ENCODE measurements at regions not wholly inside any gene's neighbourhood (a gene's known extent, or its start where the extent isn't known, plus 50 kb on each side); places are given as distances from the start of the nearest gene placed in this dataset.
A peak's percentile ranks its signal among the peaks of the same experiment; 100 is the strongest.
"Not testable (repeated sequence)": the region's sequence is repeated elsewhere in the genome, so short reads cannot be mapped to it uniquely, and the experiment has no call there.

DNA sequence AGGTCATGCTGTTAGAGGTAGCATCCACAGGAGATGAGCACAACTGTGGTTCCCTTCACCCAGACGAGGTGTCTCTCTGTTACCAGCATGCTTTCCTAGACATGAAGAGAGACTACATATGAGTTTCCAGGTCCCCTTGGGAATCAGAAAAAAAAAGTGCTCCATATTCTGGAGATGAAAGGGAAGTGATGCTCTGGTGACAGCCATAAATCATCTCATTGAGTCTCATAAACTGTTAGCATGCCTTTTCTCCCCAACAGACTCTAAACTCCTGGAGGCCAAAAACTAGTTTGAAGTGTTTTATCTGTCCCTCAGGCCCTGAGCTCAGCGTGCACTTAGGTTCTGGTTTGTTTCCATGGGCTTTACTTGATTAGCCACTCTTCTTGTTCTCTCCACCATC is 124.6 kb upstream of the CREB1 start:
- DNase-seq (ENCODE audit: low spot score) = no peak

GRCh38 chr2:207408086-207408794 is 121.5 kb upstream of the CREB1 start:
- peak; percentile 51 for DNase-seq (ENCODE audit: low spot score)

- DNase-seq (ENCODE audit: low spot score) = no peak
These were observed 120.2 kb upstream of the CREB1 start for GRCh38 chr2:207409517-207409916.

DNA sequence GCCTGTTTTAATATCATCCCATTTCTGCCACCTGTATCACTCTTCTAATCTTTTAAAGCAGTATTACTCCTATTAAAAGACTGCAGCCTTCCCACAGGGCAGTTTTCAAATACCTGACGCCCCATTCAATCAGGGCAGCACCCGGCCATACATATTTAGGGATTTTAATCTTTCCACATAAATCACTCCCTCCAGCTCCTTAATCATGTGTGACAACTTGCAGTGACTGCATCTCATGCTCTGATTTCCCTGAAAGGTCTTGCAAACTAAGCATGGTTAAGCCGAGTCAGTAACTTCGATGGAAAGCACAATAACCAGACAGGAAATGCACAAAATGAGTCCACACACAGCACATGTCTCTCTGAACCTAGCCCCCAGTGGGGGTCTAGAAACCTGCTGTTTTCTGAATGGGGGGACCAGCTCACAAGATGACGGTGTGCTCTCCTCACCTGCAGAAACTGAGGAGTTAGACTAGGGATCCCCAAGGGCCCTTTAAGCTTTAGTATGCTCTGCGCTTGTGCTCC is 116.9 kb upstream of the CREB1 start:
- DNase-seq (ENCODE audit: low spot score) = peak; percentile 68

GRCh38 chr2:207413376-207413907 is 116.3 kb upstream of the CREB1 start:
- DNase-seq (ENCODE audit: low spot score) = peak; percentile 69

GRCh38 chr2:207416111-207416510 is 113.7 kb upstream of the CREB1 start:
- DNase-seq (ENCODE audit: low spot score) = no peak

DNA sequence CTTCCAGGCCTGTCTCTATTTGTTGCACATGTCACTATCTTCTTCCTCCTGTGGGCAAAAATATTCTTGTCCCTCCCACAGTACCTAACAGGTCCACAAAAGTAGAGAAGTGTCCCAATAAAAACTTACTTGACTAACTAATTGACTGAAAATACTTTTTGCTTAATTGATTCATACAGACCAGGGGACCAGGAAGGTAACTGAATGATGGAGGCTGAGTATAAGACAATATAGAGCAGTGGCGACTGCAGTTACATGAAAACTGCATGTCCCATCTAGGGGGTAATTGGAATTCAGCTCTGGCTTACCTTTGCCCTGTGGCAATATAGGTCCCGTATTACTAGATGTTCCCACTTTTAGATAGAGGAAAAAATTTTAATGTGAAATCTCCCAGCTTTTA is 112.9 kb upstream of the CREB1 start:
- no peak for DNase-seq (ENCODE audit: low spot score)

GRCh38 chr2:207417301-207417718 is 112.5 kb upstream of the CREB1 start:
- DNase-seq (ENCODE audit: low spot score) = peak; percentile 53

DNA sequence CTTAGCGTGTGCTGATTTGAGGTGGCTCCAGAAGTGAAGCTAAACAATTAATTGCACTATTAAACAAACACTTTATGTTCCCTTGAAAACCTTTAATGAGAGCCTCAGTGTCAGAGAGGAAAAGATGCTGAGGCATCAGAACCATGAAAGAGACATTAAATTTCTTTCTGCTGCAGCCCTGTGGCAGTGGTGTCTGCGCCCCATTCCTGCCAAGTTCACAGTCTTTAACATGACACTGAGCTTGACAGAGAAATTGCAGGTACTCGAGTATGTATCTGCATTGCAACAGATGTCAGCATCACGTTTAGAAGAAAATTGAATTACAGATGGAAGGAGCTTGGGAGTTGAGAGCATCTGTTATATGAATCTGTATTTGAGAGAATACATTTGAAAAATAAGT is 111.3 kb upstream of the CREB1 start:
- peak; percentile 84 for DNase-seq (ENCODE audit: low spot score)

DNA sequence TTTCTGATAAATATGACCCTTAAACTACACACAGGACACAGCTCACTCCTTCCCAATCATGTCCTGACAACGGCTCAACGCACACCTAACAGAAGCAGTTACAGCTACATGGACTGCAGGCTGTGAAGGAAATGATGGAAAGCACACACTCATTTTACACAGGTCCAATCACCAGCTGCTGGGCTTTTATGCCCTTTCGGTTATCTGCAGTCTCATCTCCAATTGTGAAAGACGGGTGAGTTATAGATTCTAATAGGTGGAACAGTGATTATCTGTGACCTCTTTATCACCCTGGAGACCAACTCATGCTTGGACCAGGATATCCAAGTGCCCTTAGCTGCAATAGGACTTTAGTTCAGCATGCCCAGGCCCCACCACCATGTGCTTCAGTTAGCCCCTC is 110.4 kb upstream of the CREB1 start:
- peak; percentile 72 for DNase-seq (ENCODE audit: low spot score)

DNA sequence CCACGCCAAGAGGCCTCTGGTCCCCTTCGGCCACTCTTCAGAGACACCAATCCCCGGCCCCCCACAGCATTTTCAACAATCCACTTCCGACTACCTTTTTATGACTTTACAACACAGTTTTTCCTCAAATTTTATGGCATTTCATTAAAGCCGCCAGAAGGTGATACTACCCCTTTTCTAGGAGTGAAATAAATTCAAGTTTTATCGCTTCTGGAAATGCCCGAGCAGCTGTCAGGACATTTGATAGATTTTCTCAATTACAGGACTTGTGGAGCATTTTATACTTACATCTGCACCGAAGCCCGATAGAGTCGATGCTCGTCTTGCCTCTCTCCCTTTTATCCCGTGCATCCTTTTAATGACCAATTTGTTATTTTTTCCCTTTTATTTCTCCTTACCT is 108.1 kb upstream of the CREB1 start:
- no peak for DNase-seq (ENCODE audit: low spot score)

DNA sequence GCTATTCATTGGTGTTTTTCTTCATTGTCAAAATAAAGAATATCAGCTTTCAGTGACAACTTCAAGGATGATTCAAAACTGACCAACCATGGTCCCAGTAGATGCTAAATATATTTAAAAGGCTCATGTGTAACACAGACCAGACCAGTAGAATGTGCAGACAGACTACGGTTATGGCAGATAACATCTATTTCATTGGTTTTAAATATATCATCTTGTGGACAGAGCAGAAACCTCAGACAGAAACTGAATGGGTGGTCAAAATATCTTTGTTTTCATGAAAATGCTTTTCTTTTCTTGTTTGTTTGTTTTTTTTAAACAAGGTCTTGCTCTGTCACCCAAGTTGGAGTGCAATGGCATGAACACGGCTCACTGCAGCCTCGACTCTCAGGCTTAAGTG is 107.4 kb upstream of the CREB1 start:
- peak; percentile 72 for DNase-seq (ENCODE audit: low spot score)

DNA sequence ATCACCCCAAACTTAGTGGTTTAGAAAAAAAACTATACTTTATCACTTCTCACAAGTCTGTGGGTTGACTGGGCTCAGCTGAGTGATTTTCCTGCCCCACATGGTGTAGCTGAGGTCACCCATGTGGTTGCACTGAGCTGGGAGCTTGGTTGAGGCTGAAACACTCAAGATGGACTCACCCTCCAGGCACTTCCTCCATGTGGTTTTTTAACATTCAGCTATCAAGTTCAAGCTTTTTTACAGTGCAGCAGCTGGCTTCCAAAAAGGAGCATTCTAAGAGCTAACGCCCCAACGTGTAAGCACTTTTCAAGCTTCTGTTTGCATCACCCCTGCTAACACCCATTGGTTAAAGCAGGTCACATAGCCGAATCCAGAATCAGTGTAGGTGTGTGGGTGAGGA is 105.9 kb upstream of the CREB1 start:
- no peak for DNase-seq (ENCODE audit: low spot score)

- DNase-seq (ENCODE audit: low spot score) = no peak
These were observed 101.8 kb upstream of the CREB1 start for GRCh38 chr2:207427986-207428385.

GRCh38 chr2:207428573-207428972 is 101.2 kb upstream of the CREB1 start:
- DNase-seq (ENCODE audit: low spot score) = no peak

DNA sequence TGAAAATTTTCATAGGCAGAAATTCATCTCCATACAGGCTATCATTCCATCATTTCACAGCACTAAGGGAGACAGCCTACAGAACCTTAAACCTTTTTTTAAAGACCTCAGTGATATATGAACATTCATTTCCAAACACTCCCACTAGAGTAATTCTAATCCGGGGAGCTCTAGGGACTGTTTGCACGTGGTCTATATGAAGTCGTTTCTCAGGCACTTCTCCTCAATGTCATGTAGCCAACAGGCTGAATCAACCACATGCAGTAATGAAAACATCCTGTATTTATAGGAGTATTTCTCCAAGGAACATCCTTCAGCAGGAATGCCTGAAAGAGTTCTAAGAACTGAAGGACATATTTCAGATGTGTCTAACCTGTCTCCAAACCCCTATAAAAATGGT is 97.3 kb upstream of the CREB1 start:
- DNase-seq (ENCODE audit: low spot score) = no peak

GRCh38 chr2:207434306-207434705 is 95.5 kb upstream of the CREB1 start:
- DNase-seq (ENCODE audit: low spot score) = no peak

DNA sequence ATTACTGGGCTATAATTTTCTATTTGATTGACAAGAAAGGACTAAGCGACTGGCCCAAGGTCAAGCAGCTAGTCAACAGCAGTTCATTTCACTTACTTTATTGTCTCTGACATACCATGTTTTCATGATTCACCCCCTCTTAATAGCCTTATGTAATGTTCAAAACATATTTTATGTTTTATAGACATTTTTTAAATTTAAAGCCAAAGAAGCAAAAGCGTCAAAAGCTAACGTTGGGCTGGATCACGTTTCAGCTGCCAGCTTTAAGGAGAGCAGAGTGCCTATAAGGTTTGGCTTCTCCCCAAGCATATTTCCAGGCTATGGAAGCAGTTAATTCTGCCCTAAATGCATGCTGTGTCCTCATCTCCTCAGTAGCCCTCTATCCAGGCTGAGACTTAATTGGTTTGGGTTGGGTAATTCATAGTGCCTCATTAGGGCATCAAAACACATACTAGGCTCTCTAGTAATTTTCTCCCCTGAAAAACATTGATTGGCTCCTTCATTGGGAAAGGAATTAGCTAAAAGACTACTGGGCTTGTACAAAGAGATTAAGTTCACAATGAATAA is 94.8 kb upstream of the CREB1 start:
- DNase-seq (ENCODE audit: low spot score) = no peak

DNA sequence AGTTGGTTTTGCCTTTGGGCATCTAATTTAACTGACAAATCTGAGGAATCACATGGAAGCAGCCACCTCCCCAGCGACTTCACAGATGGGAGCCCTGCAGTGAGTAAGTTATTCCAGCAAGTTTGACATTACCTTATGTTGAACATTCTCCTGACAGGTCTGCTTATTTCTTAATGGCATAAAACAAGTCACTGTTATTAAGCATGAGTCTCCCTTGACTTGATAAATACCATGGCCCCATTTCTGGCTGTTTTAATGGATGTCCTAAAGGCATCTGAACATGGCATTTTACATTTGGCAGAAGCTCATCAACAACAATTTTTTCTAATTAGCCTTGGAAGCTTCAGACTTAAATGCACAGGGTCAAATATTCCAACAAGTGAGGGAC is 92.6 kb upstream of the CREB1 start:
- DNase-seq (ENCODE audit: low spot score) = peak; percentile 87

- DNase-seq (ENCODE audit: low spot score) = peak; percentile 71
These were observed 92.1 kb upstream of the CREB1 start for GRCh38 chr2:207437524-207438143.

- no peak for DNase-seq (ENCODE audit: low spot score)
These were observed 91.2 kb upstream of the CREB1 start for GRCh38 chr2:207438414-207439126.

DNA sequence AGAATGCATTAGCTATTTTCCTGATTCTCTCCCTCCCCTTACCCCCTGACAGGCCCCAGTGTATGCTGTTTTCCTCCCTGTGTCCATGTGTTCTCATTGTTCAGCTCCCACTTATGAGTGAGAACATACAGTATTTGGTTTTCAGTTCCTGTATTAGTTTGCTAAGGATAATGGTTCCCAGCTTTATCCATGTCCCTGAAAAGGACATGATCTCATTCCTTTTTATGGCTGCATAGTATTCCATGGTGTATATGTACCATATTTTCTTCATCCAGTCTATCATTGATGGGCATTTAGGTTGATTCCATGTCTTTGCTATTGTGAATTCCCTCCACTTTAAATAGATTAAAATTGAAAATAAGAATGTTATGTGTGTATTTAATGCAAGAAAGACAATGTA is 89.9 kb upstream of the CREB1 start:
- DNase-seq (ENCODE audit: low spot score) = not testable (repeated sequence)

Data from SK-N-DZ (cell line).